NCI-H1436 (cell line): ENCODE measurements at regions not wholly inside any gene's neighbourhood (a gene's known extent, or its start where the extent isn't known, plus 50 kb on each side); places are given as distances from the start of the nearest gene placed in this dataset.

ENCODE experiments used
- DNase-seq: peaks from one replicate; lab custom pipeline; 2025; lab: John Stamatoyannopoulos, UW

DNA sequence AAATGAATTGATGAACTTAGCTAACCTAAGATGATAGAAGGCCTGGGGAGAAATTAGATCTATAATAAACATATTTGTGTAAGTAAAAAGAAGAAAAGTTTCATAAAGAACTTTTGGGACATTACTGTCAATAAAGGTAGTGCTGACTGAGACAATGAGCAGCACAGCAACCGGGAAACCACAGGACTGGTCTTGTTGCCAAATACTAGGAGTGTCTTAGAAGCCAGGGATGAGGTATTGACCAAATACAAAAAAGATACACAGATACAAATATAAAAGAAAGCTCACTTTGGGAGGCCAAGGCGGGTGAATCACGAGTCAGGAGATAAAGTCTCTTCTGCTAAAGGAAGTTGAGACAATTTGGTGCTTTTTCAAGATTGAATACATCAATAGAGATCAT, 362.4 kb upstream of the ZNF385D start:
- DNase-seq: no peak

DNA sequence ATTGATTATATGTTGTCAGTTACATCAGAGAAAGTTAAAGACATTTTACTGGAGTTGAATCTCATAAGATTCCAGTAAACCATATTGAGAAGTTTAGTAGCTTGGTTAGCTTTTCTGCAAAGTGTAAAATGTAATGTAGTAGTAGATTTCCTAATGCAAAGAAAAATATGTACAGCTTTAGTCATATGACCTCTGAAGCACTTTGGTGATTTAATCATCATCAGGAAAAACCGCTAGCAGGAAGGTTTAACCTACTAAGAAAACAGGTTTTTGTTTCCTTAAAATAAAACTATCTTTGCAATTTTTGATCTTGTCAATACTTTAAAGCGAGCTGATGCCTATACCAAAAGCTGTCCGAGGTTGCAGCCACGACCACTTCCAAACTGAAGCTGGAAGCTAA, 364.6 kb upstream of the ZNF385D start:
- DNase-seq: no peak

DNA sequence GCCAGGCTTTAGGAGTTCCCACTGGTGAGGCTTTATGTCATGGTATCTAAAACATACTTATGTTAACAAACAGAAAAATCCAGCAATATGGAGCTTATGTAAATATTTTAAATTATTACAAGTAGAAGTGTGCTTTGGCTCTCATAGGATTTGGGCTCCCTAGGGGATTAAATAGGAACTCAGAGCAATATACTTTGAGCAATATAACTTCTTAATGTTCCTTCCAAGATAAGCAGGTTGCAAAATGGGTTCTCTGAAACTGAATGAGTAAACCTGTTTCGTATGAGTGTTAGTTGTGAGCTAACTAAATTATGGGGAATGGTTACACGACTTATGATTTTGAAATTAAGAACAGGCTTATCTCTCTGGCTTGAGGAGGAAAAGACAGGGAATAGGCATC, 366.1 kb upstream of the ZNF385D start:
- no peak for DNase-seq

DNA sequence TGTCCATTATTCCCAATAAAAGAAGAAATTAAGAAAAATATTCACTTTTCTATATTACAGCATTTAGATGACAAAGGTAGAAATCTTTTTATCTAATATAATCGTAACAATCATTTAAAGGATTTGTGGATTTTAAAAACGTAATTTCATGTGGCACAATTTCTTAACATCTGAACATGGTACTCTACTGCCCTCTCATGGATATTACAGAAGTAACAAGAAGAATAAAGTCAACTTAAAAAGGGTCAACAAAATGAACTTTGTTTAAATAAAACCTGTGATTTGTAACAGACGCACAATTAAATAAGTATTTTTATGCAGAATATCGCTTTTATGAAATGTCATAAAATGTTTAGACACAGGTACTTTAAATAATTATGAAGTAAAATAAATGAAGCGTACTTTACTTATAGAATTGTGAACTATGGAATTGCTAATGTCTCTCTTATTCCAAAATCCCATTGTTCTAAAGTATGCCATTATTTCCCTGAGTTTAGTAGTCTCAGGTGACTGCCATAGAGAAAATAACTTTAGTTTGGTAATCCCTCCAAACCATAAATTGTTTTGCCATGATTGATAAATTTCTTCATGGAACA, 366.8 kb upstream of the ZNF385D start:
- DNase-seq: no peak

GRCh38 chr3:22118542-22118941, 367.5 kb upstream of the ZNF385D start:
- DNase-seq: no peak

DNA sequence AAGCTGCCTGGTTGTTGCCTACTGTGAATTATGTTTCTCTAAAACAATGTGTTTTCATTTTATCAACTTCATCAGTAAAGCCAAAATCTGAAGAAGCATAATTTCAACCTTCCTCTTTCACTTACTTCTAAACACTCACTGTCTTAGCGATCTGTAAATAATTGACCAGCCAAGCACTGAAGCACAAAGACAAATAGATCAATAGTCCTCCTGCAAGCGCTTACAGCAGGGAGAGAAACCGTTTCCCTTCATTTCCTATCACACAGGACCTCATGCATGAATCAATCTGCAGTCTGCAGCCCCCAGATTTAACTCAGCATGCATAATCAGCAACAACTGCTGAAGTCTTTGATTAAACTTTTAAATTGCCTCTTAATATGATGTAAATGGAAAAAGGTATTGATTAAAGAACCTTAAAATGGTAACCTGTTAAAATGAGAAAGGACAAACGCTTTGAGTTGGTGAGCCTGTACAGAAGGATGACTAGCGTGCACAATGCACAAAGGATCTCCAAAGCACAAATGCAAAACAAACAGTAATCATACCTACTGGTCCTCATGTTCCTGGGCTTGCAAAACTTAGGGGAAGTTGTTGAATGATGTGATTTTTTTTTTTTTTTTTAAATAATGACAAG, 370.2 kb upstream of the ZNF385D start:
- no peak for DNase-seq

DNA sequence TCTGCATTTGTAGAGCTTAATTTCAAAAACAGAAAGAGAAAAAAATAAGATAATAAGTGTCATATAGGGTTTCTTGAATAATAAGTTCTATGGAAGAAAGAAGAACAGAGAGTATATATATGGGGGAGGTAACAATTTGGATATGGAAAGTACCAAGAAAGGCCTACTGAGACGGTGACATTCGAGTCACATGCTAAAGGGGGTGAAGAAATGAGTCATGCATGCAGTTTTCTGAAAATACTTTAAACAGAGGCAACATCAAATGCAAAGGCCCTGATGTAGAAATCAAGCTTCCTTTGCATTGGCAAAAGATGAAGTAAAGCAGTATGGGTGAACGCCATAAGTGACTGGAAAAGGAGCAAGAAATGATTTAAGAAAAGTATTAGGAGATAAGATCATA, 371.6 kb upstream of the ZNF385D start:
- no peak for DNase-seq

- no peak for DNase-seq
Observed at GRCh38 chr3:22129101-22129500, 378.1 kb upstream of the ZNF385D start.

DNA sequence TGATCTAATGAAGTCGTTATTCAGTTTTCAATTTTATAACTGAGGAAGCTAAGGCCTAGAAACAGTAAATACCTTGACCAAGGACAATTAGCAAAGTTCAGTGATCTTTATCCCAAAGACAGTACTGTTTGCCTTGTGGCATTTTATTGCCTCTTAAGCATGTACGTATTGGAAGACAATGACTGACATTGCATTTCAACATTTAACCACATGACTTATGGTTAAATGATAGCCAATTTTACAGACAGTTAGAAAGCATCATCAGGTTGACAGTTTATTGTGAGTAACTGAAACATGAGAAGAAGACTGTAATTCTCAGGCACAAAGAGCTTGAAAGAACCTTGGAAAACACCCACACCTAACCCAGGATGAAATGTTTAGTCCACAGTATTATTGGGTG, 390.8 kb upstream of the ZNF385D start:
- no peak for DNase-seq

DNA sequence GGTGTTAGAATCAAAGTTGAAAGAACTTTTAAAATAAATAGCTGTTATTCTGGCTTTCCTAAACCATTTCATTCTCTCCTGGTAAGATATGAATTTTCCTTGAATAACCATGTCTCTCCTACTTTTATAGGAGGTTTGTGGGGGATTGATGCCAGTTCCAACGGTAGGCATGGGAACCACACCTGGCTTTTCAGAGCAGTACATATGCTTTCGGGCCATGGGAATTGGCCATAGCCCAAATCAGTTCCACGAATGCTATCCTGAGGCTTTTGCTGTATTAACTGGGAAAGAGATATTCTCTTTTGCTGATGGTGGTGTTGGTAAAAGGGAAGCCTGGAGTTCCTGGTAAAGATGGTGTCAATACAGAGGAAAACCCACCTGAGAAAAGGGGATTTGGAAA, 396.2 kb upstream of the ZNF385D start:
- no peak for DNase-seq

DNA sequence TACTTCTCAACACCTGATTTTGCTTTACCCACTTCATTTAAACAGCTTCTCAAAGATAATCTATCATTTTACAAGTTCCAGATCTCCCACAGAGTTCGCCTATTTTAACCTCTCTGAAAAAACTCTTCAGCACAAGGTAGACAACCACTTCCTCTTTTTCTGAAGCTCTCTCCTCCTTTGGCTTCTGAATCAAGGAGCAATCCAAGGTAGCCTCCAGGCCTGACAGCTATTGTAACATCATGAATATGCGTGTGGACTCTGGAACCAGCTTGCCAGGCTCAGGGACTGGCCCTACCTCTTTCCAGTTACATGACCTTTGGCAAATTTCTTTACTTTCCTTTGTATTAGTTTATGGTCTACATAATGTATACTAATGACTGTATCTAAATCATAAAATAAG, 405.9 kb upstream of the ZNF385D start:
- DNase-seq: no peak

- DNase-seq: no peak
Observed at GRCh38 chr3:22157848-22158247, 406.8 kb upstream of the ZNF385D start.

GRCh38 chr3:22159004-22159695, 408.1 kb upstream of the ZNF385D start:
- no peak for DNase-seq

GRCh38 chr3:22161315-22161714, 410.3 kb upstream of the ZNF385D start:
- no peak for DNase-seq

- DNase-seq: no peak
Observed at GRCh38 chr3:22170370-22170769, 419.4 kb upstream of the ZNF385D start.

- no peak for DNase-seq
Observed at GRCh38 chr3:22172964-22173363, 422.0 kb upstream of the ZNF385D start.

DNA sequence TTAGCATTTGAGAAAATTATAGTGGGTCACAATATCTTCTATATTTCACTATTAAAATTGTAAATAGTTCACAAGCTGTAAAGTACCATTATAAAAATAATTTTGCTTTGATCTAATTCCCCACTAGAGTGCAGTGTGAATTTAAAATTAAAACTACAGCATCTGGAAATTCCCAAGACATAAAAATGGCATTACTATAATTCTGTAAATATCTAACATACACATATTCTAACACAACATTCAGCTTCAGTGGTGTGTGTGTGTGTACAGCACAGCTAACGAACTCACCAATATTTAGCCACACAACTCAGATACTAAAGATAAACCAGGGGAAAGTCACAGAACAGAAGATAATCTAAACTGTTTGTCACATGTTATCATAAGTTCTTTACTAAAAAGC, 424.9 kb upstream of the ZNF385D start:
- DNase-seq: no peak

GRCh38 chr3:22176911-22177310, 425.9 kb upstream of the ZNF385D start:
- no peak for DNase-seq

DNA sequence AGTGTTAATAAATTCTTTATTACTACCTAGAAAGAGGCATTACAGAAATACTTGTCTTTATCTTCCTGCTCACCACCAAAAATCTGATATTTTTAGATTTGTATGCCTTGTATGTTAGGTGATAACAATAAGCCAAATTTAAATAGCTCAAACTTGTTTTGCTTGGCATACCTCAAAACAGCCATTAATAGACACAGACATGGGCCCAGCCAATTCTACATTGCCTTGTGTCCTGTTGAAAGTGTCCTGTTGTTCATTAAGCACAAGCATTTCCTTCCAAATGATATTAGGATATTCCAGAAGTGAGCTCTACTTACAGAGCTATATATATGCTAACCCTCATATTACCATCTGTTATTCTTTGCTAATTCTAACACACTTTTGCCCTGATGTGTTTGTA, 438.6 kb upstream of the ZNF385D start:
- DNase-seq: no peak

DNA sequence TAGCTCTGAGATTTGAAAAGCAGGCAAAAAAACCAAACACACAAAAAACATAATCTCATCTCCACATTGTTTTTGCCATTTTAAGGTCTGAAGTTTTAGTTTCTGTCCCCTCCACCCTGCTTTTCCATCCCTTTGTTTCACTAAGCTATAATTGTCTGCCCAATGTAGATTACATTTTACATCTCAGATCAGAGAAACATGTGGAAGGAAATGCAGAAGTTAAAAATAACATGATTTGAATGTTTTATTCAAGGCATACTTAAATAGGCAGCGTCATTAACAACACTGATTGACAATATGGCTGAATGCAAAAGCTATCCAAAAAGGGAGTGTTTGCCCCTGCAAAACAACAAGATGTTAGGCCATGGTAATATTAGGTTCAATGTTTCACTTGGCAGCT, 448.1 kb upstream of the ZNF385D start:
- no peak for DNase-seq

DNA sequence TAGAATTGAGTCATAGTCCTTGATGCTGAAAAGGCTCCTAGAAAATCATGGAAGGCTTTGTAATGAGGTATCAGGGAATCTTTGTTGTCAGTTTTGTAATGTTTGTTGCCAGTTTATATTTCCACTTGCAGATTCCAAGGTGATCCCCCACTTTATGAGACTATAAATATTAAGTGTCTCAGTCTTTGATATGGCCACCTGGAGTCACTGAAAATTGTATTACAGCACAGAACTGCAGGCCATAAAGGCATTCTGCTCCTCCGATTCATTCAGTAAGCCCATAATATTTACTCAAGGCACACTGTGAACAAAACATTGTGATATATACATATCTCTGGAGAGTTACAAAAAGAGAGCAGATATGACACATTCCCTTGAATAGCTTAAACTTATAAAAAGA, 457.8 kb upstream of the ZNF385D start:
- DNase-seq: no peak

DNA sequence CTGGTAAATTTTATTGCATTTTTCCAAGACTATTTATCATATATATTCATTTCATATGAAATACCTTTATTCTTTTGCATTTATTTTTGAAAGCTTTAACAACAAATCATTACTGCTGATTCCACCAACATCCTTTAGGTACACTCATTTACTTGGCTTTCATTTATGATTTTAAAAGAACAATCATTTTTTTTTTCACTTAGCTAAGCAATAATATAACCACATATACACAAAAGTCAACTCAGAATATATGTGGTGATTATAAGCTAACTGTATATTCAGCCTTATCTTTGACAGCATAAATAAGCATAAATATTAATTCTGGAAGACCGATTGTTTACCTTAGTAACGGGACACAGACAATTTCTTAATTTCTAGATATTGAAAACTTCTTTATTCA, 458.6 kb upstream of the ZNF385D start:
- DNase-seq: no peak

DNA sequence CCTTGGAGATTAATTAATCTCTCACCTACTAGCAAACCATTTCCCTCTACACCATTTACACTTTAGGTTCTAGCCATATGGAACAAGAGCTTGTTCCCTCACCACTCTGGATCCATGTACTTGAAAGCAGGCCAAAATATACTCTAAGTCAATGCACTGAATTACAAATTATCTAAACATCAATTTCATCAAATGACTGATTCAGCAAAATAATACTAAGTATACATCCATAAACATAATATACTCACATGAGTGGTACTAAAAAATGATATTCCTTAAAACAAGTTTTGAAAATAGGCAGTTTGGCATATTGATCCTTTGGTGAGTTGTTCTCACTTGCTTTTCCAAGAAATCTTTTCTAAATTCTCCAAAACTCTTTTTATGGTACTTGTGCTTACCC, 459.7 kb upstream of the ZNF385D start:
- DNase-seq: no peak

DNA sequence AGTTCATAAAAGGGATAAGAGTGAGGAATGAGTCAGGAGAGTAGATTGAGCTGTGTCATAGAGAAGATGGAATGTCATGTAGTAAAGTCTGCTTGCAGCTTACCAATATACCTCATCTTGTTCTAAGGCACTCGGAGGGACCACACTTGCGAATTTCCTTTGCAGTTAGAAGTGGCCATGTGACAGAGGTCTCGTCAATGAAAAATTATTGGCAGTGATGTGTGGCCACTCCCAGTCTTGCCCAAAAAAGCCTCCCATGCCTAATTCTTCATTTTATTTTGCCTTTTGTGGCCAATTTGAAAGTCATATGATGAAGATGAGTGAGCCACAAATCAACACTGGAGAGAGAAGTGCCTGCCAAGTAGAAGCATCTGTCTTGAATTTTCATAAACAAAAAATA, 465.6 kb upstream of the ZNF385D start:
- no peak for DNase-seq
